ENCODE measurements at regions not wholly inside any gene's neighbourhood (a gene's known extent, or its start where the extent isn't known, plus 50 kb on each side); places are given as distances from the start of the nearest gene placed in this dataset.

GRCh38 chr6:139593081-139593480, 218.6 kb upstream of the CITED2 start:
- Histone ChIP-seq H3K36me3 (ENCODE audit: control insufficient read depth, insufficient read depth, low read length) (no peaks in the 10 kb centered on the region), H4K20me1 (replicated peaks; ENCODE audit: control insufficient read depth, insufficient read depth, low read length) (no peaks in the 10 kb centered on the region), H3K9ac (ENCODE audit: insufficient read depth in 1 of 2, low read depth in 2 of 2, low read length in 2 of 2) (no peak overlapping the region), H3K4me2 (ENCODE audit: insufficient read depth, low read length) (no peak overlapping the region), H3K9me3 (replicated peaks; ENCODE audit: control insufficient read depth, insufficient read depth, low read depth, low read length) (no peaks in the 10 kb centered on the region), H3K27me3 (ENCODE audit: control insufficient read depth in 2 of 2, insufficient read depth in 2 of 2, low read length in 2 of 2) (no peaks in the 10 kb centered on the region), H3K27ac (ENCODE audit: extremely low read depth, low read depth, low read length) (no peak overlapping the region), H3K4me3 (no peak overlapping the region), H3K79me2 (ENCODE audit: control insufficient read depth, insufficient read depth, low read length) (no peaks in the 10 kb centered on the region), H2AFZ (ENCODE audit: low read depth, low read length) (no peak overlapping the region), H3K9me1 (ENCODE audit: control insufficient read depth, insufficient read depth, low read length) (no peaks in the 10 kb centered on the region), H3K4me1 (replicated peaks in 1 of 2; ENCODE audit: control insufficient read depth in 2 of 2, insufficient read depth in 2 of 2, low read length in 2 of 2) (peaks cover 0 to 19% of the 10 kb centered on the region in 2 experiments; a peak in 4 of 5 replicates)
- FAIRE-seq, result no peak
- DNase-seq (ENCODE audit: extremely low read depth in 1 of 4, low spot score in 3 of 4), result no peak
- in situ Hi-C loops (cut with MboI) (no loop called here), intact Hi-C loops (cut with micrococcal nuclease) (no loop called here)
- ChIA-PET CTCF (ENCODE audit: low intra/inter-chr PET ratio) (no interaction called here), POLR2A (no interaction called here)
- WGBS (ENCODE audit: insufficient coverage, low coverage, missing lambda C conversion rate), result 51% methylated on average over 3 of the region's 3 CpGs
- ATAC-seq, result no peak
- BruUV-seq (replicated peaks), result no TSS peak
- no peak for TF ChIP-seq ZNF224 (CRISPR knock-in tag; IDR thresholded peaks at IDR 0.05)
- no peak for TF ChIP-seq ARID1B (IDR thresholded peaks at IDR 0.05)
- no peak for TF ChIP-seq CAMTA2 (CRISPR knock-in tag; conservative IDR thresholded peaks at IDR 0.05)
- no peak for TF ChIP-seq THAP7 (CRISPR knock-in tag; IDR thresholded peaks at IDR 0.05)
- no peak for TF ChIP-seq SMARCB1 (IDR thresholded peaks at IDR 0.05; ENCODE audit: insufficient read length, low read depth)
- TF ChIP-seq FOXJ2 (tag; IDR thresholded peaks at IDR 0.05), result no peak
- no peak for TF ChIP-seq FIP1L1 (IDR thresholded peaks at IDR 0.05; ENCODE audit: low read depth, low read length, poor library complexity, severe bottlenecking)
- no peak for TF ChIP-seq YY1 (IDR thresholded peaks at IDR 0.05; ENCODE audit: borderline replicate concordance in 1 of 3, control insufficient read depth in 1 of 3, extremely low read depth in 1 of 3, insufficient read depth in 3 of 3, insufficient read length in 1 of 3, insufficient replicate concordance in 2 of 3, low read depth in 1 of 3, low read length in 2 of 3)
- TF ChIP-seq CHD7 (IDR thresholded peaks at IDR 0.05; ENCODE audit: low read depth, low read length), result no peak
- no peak for TF ChIP-seq TCF7 (IDR thresholded peaks at IDR 0.05; ENCODE audit: borderline replicate concordance)
- no peak for TF ChIP-seq IRF2 (CRISPR knock-in tag; IDR thresholded peaks at IDR 0.05)
- TF ChIP-seq POLR2AphosphoS2 (IDR thresholded peaks at IDR 0.05; ENCODE audit: low read length), result no peak

Measured in K562 (cell line).